T-cell (primary cell): ENCODE measurements at regions not wholly inside any gene's neighbourhood (a gene's known extent, or its start where the extent isn't known, plus 50 kb on each side); places are given as distances from the start of the nearest gene placed in this dataset.

Experiments used
- ATAC-seq, 4 experiments: fragments of 200-7000 bp in 3 of 4; fragments of 150-1000 bp in 1 of 4; cut with Tn5 transposase; replicated peaks in 1 of 4; 1 replicate in 3 of 4; 2 replicates in 1 of 4; pipeline ENCODE4 v1.10.0; 2021; ENCODE audit warnings: moderate library complexity in 3 of 4, mild to moderate bottlenecking in 2 of 4, moderate number of reproducible peaks in 1 of 4
- CTCF ChIA-PET, 2 donors: fragments of 300-600 bp; sonication (Branson Sonifier 250); formaldehyde crosslinking; loops; one replicate each; lab custom pipeline; 2022; ENCODE audit warnings: antibody characterized with exemption in 2 of 2; lab: Charles Lee
- POLR2A ChIA-PET, 2 donors: fragments of 300-600 bp; sonication (Branson Sonifier 250); formaldehyde crosslinking; loops; one replicate each; lab custom pipeline; 2022; ENCODE audit warnings: antibody characterized with exemption in 2 of 2; lab: Charles Lee
- DNase-seq, 35 experiments: peaks; one replicate each; pipeline versions ENCODE4 v3.0.0 to v3.0.0-alpha.2; 2013 to 2023
- H3K27ac ChIP-seq: one replicate; pipeline ENCODE4 v1.5.1; 2013; ENCODE audit warnings: low read length
- H3K27me3 ChIP-seq, 2 experiments: replicated peaks in 1 of 2; 1 replicate in 1 of 2; 2 replicates in 1 of 2; pipeline versions ENCODE4 v1.6.1 to v1.7.0; 2013; ENCODE audit warnings: low read length in 1 of 2, mixed read lengths in 1 of 2; ENCODE audit not compliant: control insufficient read depth in 2 of 2, insufficient read depth in 2 of 2; ENCODE audit errors: extremely low read depth in 1 of 2
- H3K36me3 ChIP-seq, 2 donors: 1 replicate in 1 of 2; 2 replicates in 1 of 2; pipeline versions ENCODE4 v1.6.1 to v1.7.0; 2013; ENCODE audit warnings: low read length in 1 of 2; ENCODE audit not compliant: control insufficient read depth in 2 of 2, insufficient read depth in 1 of 2; ENCODE audit errors: extremely low read depth in 1 of 2
- H3K4me1 ChIP-seq, 2 experiments: 1 replicate in 1 of 2; 2 replicates in 1 of 2; pipeline versions ENCODE4 v1.6.1 to v1.7.0; 2013; ENCODE audit warnings: low read length in 2 of 2, mixed read lengths in 1 of 2; ENCODE audit not compliant: insufficient read depth in 2 of 2, control insufficient read depth in 1 of 2; ENCODE audit errors: extremely low read depth in 1 of 2
- H3K4me3 ChIP-seq, 2 donors: 1 replicate in 1 of 2; 2 replicates in 1 of 2; pipeline versions ENCODE4 v1.5.1 to v1.7.0; 2013; ENCODE audit warnings: mild to moderate bottlenecking in 2 of 2, low read length in 1 of 2, moderate library complexity in 1 of 2; ENCODE audit not compliant: control insufficient read depth in 1 of 2; ENCODE audit errors: extremely low read depth in 1 of 2
- H3K9me3 ChIP-seq: 2 replicates; pipeline ENCODE4 v1.7.0; 2013
- H3K27ac Mint-ChIP-seq, 2 donors: one replicate each; pipeline ENCODE4 v1.8.0; 2020 to 2021; ENCODE audit warnings: mild to moderate bottlenecking in 2 of 2, mixed read lengths in 2 of 2
- H3K27me3 Mint-ChIP-seq, 2 donors: one replicate each; pipeline ENCODE4 v1.8.0; 2021 to 2022; ENCODE audit warnings: mixed read lengths in 2 of 2
- H3K36me3 Mint-ChIP-seq: one replicate; pipeline ENCODE4 v1.8.0; 2021; ENCODE audit warnings: mixed read lengths
- H3K4me1 Mint-ChIP-seq, 3 donors: one replicate each; pipeline ENCODE4 v1.8.0; 2020 to 2022; ENCODE audit warnings: mixed read lengths in 3 of 3, mild to moderate bottlenecking in 1 of 3
- H3K4me3 Mint-ChIP-seq, 3 donors: one replicate each; pipeline ENCODE4 v1.8.0; 2020 to 2022; ENCODE audit warnings: mild to moderate bottlenecking in 3 of 3, mixed read lengths in 3 of 3, moderate library complexity in 3 of 3
- H3K9me3 Mint-ChIP-seq, 3 donors: one replicate each; pipeline ENCODE4 v1.8.0; 2020 to 2022; ENCODE audit warnings: mixed read lengths in 3 of 3
- WGBS: methylation state at CpG from one replicate; pipeline ENCODE4 v1.1.5; 2013; ENCODE audit warnings: missing lambda C conversion rate; ENCODE audit not compliant: insufficient coverage; 5-methylcytosine and 5-hydroxymethylcytosine counted together

GRCh38 chr3:77707281-77707680 is 667.4 kb downstream of the ROBO2 start:
- Histone ChIP-seq H3K36me3 (no peaks in the 10 kb centered on the region), H3K4me1 (no peaks in the 10 kb centered on the region), H3K9me3 (no peaks in the 10 kb centered on the region), H3K4me3 (no peak overlapping the region), H3K27ac (no peak overlapping the region), H3K27me3 (no peaks in the 10 kb centered on the region)
- POLR2A ChIA-PET = interaction anchor here in 1 of 2 donors (0.9 kb wide), 1 partner anchor 412 kb away, joined by 6 read pairs; no protein-coding TSS in a partner anchor
- DNase-seq = no peak
- no peak overlapping the region for H3K4me3 Mint-ChIP-seq
- WGBS = no CpG with 5 or more reads among the region's 2 CpGs
- peaks cover 4 to 9% (median 6%) of the 10 kb centered on the region in 3 donors for H3K9me3 Mint-ChIP-seq
- H3K27ac Mint-ChIP-seq = no peak overlapping the region
- no peaks in the 10 kb centered on the region for H3K27me3 Mint-ChIP-seq
- CTCF ChIA-PET = no interaction called here
- H3K4me1 Mint-ChIP-seq = no peaks in the 10 kb centered on the region
- H3K36me3 Mint-ChIP-seq = no peaks in the 10 kb centered on the region
- ATAC-seq = no peak

GRCh38 chr3:77709155-77709554 is 669.3 kb downstream of the ROBO2 start:
- H3K27me3 Mint-ChIP-seq = no peaks in the 10 kb centered on the region
- Histone ChIP-seq H3K9me3 (no peaks in the 10 kb centered on the region), H3K36me3 (no peaks in the 10 kb centered on the region), H3K27me3 (no peaks in the 10 kb centered on the region), H3K27ac (no peak overlapping the region), H3K4me3 (no peak overlapping the region), H3K4me1 (no peaks in the 10 kb centered on the region)
- ATAC-seq = no peak
- no peak for DNase-seq
- CTCF ChIA-PET = no interaction called here
- H3K4me1 Mint-ChIP-seq = no peaks in the 10 kb centered on the region
- no peak overlapping the region for H3K27ac Mint-ChIP-seq
- H3K36me3 Mint-ChIP-seq = no peaks in the 10 kb centered on the region
- WGBS = no CpG with 5 or more reads among the region's 2 CpGs
- H3K9me3 Mint-ChIP-seq = peaks cover 6% of the 10 kb centered on the region in 3 donors
- H3K4me3 Mint-ChIP-seq = no peak overlapping the region
- POLR2A ChIA-PET = no interaction called here

DNA sequence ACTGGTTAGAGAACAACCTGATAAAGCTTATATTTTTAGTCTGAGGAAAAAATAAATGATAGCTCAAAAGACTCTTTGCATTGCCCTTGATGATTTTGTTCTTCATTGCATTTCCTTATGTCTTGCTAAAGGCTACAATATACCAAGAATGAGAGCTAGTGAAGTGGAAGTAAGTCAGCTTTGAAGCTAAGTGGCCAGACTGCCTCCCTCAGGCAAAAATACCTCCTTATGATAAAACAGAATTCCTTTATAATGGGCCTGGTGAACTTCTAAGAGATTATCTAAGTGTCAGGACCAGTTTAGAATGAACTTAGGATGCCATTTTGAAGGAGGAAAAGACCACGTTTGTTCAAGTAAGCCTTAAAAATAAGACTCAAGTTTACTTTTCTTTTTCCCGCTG is 678.4 kb downstream of the ROBO2 start:
- Mint-ChIP-seq H3K27ac (no peak overlapping the region), H3K36me3 (no peaks in the 10 kb centered on the region)
- no peaks in the 10 kb centered on the region for H3K4me1 ChIP-seq

DNA sequence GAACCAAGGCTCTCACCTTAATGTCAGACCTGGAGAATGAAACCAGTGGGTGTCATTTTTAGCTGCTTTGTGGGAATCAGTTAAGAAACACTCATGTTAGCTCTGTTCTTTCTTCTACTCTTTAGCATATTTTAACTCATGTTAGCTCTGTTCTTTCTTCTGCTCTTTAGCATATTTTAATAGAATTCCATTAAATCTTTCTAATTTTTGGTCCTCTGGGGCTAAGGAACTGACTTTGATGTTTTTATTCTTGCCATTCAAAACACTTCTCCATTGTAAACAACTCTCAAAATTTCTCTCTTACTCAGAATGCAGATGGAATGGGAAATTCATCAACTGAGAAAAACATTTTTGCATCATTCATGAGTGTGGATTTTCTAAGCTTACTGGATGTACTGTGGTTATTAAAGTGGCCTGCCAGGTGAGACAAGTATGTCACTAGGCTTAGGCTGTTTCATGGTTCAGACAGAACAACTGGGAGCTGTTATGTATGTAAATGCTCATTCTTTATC is 680.6 kb downstream of the ROBO2 start:
- ATAC-seq (no peak), DNase-seq (no peak)
- no peaks in the 10 kb centered on the region for H3K27me3 ChIP-seq
- H3K27ac ChIP-seq = no peak overlapping the region
- Mint-ChIP-seq H3K36me3 (no peaks in the 10 kb centered on the region), H3K4me3 (no peak overlapping the region), H3K4me1 (no peaks in the 10 kb centered on the region), H3K27me3 (no peaks in the 10 kb centered on the region), H3K27ac (no peak overlapping the region), H3K9me3 (peaks cover 7 to 17% (median 10%) of the 10 kb centered on the region in 3 donors)
- no peaks in the 10 kb centered on the region for H3K4me1 ChIP-seq
- ChIA-PET POLR2A (no interaction called here), CTCF (no interaction called here)
- no peaks in the 10 kb centered on the region for H3K36me3 ChIP-seq
- H3K9me3 ChIP-seq = peaks cover 2% of the 10 kb centered on the region
- no peak overlapping the region for H3K4me3 ChIP-seq

More for the DNA sequence above, 678.4 kb downstream of the ROBO2 start:
- H3K9me3 Mint-ChIP-seq = peaks cover 7 to 21% (median 10%) of the 10 kb centered on the region in 3 donors
- no peak for ATAC-seq
- Histone ChIP-seq H3K9me3 (peaks cover 2% of the 10 kb centered on the region), H3K27ac (no peak overlapping the region), H3K27me3 (no peaks in the 10 kb centered on the region), H3K36me3 (no peaks in the 10 kb centered on the region), H3K4me3 (no peak overlapping the region)
- H3K4me3 Mint-ChIP-seq = no peak overlapping the region
- POLR2A ChIA-PET = no interaction called here
- DNase-seq = no peak
- no CpG with 5 or more reads among the region's 2 CpGs for WGBS
- CTCF ChIA-PET = no interaction called here
- H3K27me3 Mint-ChIP-seq = no peaks in the 10 kb centered on the region
- no peaks in the 10 kb centered on the region for H3K4me1 Mint-ChIP-seq

DNA sequence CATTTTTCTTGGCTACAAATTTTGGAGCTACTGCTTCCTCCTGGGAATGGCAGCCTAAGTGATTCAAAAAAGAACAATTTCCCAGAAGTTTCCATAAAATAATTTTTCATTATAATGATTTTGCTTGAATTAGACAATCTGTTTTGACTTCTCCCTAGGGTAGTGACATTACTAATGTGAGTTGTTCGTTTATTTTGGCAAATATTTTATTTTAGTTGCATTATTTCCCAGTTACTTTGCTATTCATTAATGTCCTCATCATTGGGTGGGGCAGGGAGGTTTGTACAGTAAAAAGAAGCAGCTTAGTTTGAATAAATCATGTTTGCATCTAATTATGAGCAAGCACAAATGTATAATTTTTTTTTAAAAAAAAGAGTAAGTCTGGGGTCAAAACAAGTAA is 686.6 kb downstream of the ROBO2 start:
- H3K4me1 ChIP-seq = no peaks in the 10 kb centered on the region
- Mint-ChIP-seq H3K4me1 (no peaks in the 10 kb centered on the region), H3K4me3 (no peak overlapping the region), H3K36me3 (no peaks in the 10 kb centered on the region), H3K9me3 (peaks cover 6 to 17% (median 17%) of the 10 kb centered on the region in 3 donors), H3K27me3 (no peaks in the 10 kb centered on the region), H3K27ac (no peak overlapping the region)
- ChIA-PET CTCF (no interaction called here), POLR2A (no interaction called here)
- H3K4me3 ChIP-seq = no peak overlapping the region
- ATAC-seq (no peak), DNase-seq (no peak)
- no CpG with 5 or more reads among the region's 1 CpG for WGBS
- no peaks in the 10 kb centered on the region for H3K27me3 ChIP-seq
- no peak overlapping the region for H3K27ac ChIP-seq
- H3K9me3 ChIP-seq = peaks cover 2% of the 10 kb centered on the region
- H3K36me3 ChIP-seq = no peaks in the 10 kb centered on the region

DNA sequence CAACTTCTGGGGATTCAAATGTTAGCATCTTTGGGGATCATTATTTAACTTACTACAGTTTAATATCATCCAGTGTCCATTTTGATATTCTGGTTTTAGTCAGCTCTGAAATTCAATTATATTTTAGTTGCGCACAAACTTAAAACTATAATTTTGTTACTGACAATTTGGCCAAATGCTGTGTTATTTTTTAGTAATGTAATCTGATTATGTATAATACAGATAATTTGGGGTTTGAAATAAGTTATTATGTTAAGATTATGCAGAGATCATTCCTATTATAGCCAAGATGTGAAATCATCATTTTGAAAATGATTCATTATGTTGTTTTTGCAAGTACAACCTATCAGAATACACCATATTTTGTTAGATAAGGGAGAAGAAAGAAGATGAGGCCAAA is 706.1 kb downstream of the ROBO2 start:
- Mint-ChIP-seq H3K9me3 (peaks cover 13 to 20% (median 14%) of the 10 kb centered on the region in 3 donors), H3K4me1 (no peaks in the 10 kb centered on the region), H3K4me3 (no peak overlapping the region), H3K36me3 (no peaks in the 10 kb centered on the region), H3K27me3 (no peaks in the 10 kb centered on the region), H3K27ac (no peak overlapping the region)
- DNase-seq = no peak
- ChIA-PET POLR2A (no interaction called here), CTCF (no interaction called here)
- ATAC-seq = no peak
- Histone ChIP-seq H3K4me1 (no peaks in the 10 kb centered on the region), H3K27me3 (no peaks in the 10 kb centered on the region), H3K36me3 (no peaks in the 10 kb centered on the region), H3K4me3 (no peak overlapping the region), H3K27ac (no peak overlapping the region), H3K9me3 (no peaks in the 10 kb centered on the region)
- WGBS = no CpG with 5 or more reads among the region's 1 CpG

- no peaks in the 10 kb centered on the region for H3K27me3 Mint-ChIP-seq
- POLR2A ChIA-PET = no interaction called here
Observed at GRCh38 chr3:77746892-77747291, 707.0 kb downstream of the ROBO2 start.

More at GRCh38 chr3:77746892-77747291, 707.0 kb downstream of the ROBO2 start:
- Histone ChIP-seq H3K4me3 (no peak overlapping the region), H3K27ac (no peak overlapping the region), H3K9me3 (no peaks in the 10 kb centered on the region), H3K4me1 (no peaks in the 10 kb centered on the region), H3K36me3 (no peaks in the 10 kb centered on the region), H3K27me3 (no peaks in the 10 kb centered on the region)
- ATAC-seq (no peak), DNase-seq (no peak)
- Mint-ChIP-seq H3K4me3 (no peak overlapping the region), H3K9me3 (peaks cover 13 to 20% (median 14%) of the 10 kb centered on the region in 3 donors), H3K36me3 (no peaks in the 10 kb centered on the region), H3K27ac (no peak overlapping the region), H3K4me1 (no peaks in the 10 kb centered on the region)
- CTCF ChIA-PET = no interaction called here
